SK-N-MC (cell line): ENCODE measurements at regions not wholly inside any gene's neighbourhood (a gene's known extent, or its start where the extent isn't known, plus 50 kb on each side); places are given as distances from the start of the nearest gene placed in this dataset.
"Not testable (repeated sequence)": the region's sequence is repeated elsewhere in the genome, so short reads cannot be mapped to it uniquely, and the experiment has no call there.

Experiments
- DNase-seq: peaks from one replicate; pipeline ENCODE4 v3.0.0-alpha.2; 2011; ENCODE audit warnings: low read depth, low spot score
- H3K27ac ChIP-seq: fragments of 200-600 bp; sonication (generic); 2 replicates; pipeline ENCODE4 v1.5.1; 2016; ENCODE audit warnings: mixed run types
- H3K36me3 ChIP-seq: fragments of 200-600 bp; sonication (generic); 2 replicates; pipeline ENCODE4 v1.6.1; 2017; ENCODE audit warnings: antibody characterized with exemption, low read length, mixed read lengths; ENCODE audit not compliant: insufficient read depth
- H3K4me3 ChIP-seq: fragments of 200-600 bp; sonication (generic); 2 replicates; pipeline ENCODE4 v1.5.1; 2016
- H3K9ac ChIP-seq: fragments of 200-600 bp; sonication (generic); 2 replicates; pipeline ENCODE4 v1.8.0; 2017; ENCODE audit warnings: mixed run types, mixed read lengths; ENCODE audit not compliant: insufficient read length
- H3K9me3 ChIP-seq: fragments of 200-600 bp; sonication (generic); 2 replicates; pipeline ENCODE4 v1.6.1; 2017; ENCODE audit warnings: low read depth, mild to moderate bottlenecking, antibody characterized with exemption, low read length, moderate library complexity, mixed read lengths
- EZH2 ChIP-seq: fragments of 200-600 bp; sonication (generic); IDR thresholded peaks from one replicate; pipeline ENCODE4 v1.6.1; 2017; ENCODE audit warnings: antibody characterized with exemption
- FOXP2 ChIP-seq: optimal IDR thresholded peaks from 2 replicates; pipeline ENCODE3; 2011; ENCODE audit warnings: mild to moderate bottlenecking, moderate library complexity; ENCODE audit not compliant: insufficient read depth; ENCODE audit errors: extremely low read length, control extremely low read depth
- POLR2AphosphoS5 ChIP-seq: IDR thresholded peaks from 2 replicates; pipeline ENCODE4 v1.6.1; 2012; ENCODE audit warnings: mild to moderate bottlenecking, low read depth, low read length, borderline replicate concordance

DNA sequence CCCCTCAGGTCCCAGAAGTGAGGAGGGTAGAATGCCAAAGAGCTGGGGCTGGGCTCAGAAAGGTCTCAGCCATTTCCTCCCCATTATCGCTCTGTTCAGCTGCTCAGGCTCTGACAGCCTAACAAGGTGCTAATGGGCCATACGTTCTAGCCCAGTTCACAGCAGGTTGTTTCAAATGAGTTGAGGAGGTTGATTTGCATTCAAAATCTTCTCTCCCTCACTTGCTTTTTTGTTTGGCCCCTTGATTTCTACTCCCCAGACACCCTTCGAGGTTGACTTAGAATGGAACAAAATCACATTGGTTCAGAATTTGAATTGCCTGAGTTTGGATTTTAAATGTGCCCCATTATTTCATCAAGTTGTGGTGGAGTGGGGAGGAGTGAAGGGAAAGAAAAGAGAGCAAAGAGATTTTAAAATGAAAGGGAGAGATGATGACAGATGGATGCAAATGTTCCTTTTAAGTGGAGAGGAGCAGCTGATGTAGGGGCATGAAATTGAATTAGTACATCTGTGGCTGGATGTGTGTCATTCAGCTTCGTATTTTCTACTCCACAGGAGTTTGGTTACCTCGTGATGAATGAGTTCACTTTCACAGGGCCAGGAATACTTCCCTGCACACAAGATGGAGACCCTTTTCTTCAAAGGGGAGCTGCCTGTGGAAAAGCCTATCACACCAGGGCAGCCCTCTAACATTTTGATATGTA is 425.8 kb upstream of the CAMK1G start:
- Histone ChIP-seq H3K4me3 (no peak overlapping the region), H3K9me3 (no peaks in the 10 kb centered on the region), H3K36me3 (no peaks in the 10 kb centered on the region), H3K9ac (no peak overlapping the region), H3K27ac (no peak overlapping the region)
- DNase-seq = no peak
- TF ChIP-seq FOXP2 = no peak

DNA sequence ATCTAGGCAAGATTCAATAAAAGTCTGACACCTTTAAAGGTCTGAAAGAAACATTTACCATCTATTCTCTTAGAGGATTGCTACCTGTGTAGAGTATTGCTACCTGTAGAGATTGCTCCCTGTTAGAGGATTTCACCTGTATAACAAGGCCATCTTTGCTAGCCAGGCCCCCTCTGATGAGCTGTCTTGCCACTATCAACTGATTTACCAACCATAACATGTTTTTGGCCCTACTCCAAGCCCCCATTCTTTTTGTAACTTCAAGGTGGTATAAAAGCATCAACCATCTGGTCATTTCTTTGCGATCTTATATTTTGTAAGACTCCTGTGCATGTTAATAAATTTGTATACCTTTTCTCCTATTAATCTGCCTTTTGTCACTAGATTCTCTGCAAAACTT is 424.7 kb upstream of the CAMK1G start:
- Histone ChIP-seq H3K9me3 (no peaks in the 10 kb centered on the region), H3K27ac (no peak overlapping the region), H3K36me3 (no peaks in the 10 kb centered on the region), H3K9ac (no peak overlapping the region), H3K4me3 (no peak overlapping the region)
- TF ChIP-seq EZH2 (no peak), FOXP2 (no peak), POLR2AphosphoS5 (no peak)
- no peak for DNase-seq

DNA sequence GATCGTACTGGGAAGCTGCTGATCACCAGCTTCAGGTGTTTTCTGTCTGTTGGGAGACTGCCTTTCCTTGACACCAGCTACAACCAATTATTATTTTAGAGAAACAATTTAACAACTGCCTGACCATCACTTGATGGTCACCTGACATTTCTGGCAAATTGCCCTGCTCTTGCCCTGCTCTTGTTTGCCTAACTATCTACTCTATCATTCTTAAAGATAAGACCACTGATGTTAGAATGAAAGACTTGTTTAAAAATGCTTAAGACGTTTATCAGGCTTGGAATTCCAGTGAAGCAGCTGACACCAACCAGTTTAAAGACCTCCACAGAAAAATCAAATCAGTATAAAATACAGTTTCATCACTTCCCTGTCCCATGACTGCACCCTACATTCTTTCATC is 423.3 kb upstream of the CAMK1G start:
- Histone ChIP-seq H3K27ac (no peak overlapping the region), H3K36me3 (no peaks in the 10 kb centered on the region), H3K4me3 (no peak overlapping the region), H3K9me3 (no peaks in the 10 kb centered on the region), H3K9ac (no peak overlapping the region)
- DNase-seq = no peak
- no peak for TF ChIP-seq POLR2AphosphoS5
- TF ChIP-seq FOXP2 = no peak
- TF ChIP-seq EZH2 = no peak

DNA sequence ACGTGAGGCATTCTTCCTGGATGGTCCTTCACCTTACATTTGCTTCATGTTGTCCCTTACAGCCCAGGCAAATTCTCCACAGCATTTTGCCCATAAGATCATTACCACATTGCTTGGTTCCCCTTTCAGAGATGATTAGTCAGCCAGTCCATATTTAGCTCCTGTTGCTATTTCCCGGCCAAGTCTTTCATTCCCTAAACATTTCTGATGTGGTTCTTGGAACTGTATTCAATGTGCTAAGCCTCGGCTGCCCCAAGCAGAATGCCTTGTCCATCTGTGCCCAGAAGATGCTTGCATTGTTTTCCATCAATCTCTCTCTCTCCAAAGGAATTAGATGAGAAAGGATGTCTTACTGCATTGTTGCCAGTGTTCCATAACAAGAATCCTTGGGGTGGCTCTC is 420.9 kb upstream of the CAMK1G start:
- Histone ChIP-seq H3K27ac (no peak overlapping the region), H3K36me3 (no peaks in the 10 kb centered on the region), H3K9me3 (no peaks in the 10 kb centered on the region), H3K9ac (no peak overlapping the region), H3K4me3 (no peak overlapping the region)
- DNase-seq = no peak
- TF ChIP-seq POLR2AphosphoS5 = no peak
- no peak for TF ChIP-seq EZH2
- TF ChIP-seq FOXP2 = no peak

DNA sequence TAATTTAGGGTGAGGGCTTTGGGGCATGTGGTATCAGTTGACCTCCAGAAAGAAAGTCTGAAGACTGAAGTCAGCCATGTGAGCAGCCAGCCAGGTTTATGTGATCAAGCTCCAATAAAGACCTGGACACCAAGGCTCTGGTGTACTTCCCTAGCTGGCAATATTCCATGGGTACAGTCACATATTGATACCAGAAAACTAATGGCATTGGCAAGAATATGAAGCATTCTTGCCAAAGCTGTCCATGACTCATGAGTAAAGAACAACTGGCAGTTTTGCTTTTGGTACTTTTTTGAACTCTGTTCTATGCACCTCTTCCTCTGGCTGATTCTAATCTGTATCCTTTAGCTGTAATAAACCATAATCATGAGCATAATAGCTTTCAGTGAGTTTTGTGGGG is 415.3 kb upstream of the CAMK1G start:
- Histone ChIP-seq H3K4me3 (no peak overlapping the region), H3K9ac (no peak overlapping the region), H3K36me3 (no peaks in the 10 kb centered on the region), H3K9me3 (no peaks in the 10 kb centered on the region), H3K27ac (no peak overlapping the region)
- no peak for DNase-seq
- TF ChIP-seq POLR2AphosphoS5 (no peak), EZH2 (no peak), FOXP2 (no peak)

DNA sequence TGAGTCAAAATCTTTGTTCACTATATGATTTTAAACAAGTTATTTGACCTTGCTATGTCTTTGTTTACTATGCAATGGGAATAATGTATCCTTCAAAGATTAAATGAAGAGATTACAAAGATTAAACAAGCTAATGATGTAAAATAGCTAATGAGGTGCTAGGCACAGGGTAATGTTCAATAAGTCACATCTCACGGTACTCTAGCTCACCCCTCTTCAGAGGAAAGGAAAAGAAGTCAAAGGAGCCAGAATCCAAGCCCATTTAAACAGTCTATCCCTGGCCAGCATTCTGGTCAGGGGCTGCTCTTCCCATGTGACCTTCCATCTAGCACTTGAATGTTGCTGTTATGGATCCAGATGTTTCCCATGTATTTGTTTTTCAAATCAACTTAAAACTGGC is 412.4 kb upstream of the CAMK1G start:
- no peak for DNase-seq
- H3K9me3 ChIP-seq = no peaks in the 10 kb centered on the region
- no peak overlapping the region for H3K9ac ChIP-seq
- no peak overlapping the region for H3K27ac ChIP-seq
- no peaks in the 10 kb centered on the region for H3K36me3 ChIP-seq
- TF ChIP-seq FOXP2 = no peak
- no peak for TF ChIP-seq POLR2AphosphoS5
- no peak for TF ChIP-seq EZH2
- H3K4me3 ChIP-seq = no peak overlapping the region

DNA sequence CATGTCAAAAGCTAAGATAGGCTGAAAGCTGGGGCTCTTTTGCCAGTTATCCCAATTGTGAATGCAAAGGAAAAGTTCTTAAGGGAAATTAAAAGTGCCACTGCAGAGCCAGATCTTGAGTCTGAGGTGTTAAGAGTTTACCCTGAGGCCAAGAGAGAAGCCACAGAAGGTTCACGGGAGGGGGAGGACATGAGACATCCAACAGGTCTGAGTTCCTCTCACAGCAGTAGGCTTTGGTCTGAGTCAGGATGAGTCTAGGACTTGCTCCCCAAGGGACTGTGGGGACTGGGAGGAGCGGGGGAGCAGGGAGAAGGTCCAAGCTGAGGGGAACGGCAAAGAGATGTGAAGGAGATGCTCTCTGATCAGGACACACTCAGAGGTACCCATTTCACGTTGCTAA is 411.2 kb upstream of the CAMK1G start:
- Histone ChIP-seq H3K9ac (no peak overlapping the region), H3K4me3 (no peak overlapping the region), H3K9me3 (no peaks in the 10 kb centered on the region), H3K36me3 (no peaks in the 10 kb centered on the region), H3K27ac (no peak overlapping the region)
- TF ChIP-seq POLR2AphosphoS5 (no peak), EZH2 (no peak), FOXP2 (no peak)
- no peak for DNase-seq

DNA sequence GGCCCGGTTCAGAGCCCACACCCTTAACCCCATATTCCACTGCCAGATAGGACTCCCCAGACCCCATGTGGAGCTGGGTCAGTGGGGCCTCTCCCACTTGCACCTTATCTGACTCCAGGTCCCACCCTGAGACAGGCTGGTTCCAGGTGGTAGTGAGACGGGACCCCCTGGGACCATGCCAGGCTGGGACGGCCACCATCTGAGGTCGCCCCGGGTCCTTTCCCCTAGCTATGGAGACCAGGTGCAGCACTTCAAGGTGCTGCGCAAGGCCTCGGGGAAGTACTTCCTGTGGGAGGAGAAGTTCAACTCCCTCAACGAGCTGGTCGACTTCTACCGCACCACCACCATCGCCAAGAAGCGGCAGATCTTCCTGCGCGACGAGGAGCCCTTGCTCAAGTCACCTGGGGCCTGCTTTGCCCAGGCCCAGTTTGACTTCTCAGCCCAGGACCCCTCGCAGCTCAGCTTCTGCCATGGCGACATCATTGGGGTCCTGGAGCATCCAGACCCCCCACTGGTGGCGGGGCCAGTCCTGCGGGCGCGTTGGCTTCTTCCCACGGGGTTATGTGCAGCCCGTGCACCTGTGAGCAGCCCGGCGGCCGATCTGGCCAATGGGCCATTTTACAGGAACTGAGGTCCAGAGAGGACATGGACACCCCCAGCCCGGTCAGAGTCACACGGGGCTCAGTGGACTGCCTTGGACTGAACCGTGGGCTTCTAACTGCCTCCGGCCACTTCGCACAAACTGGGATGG is 410.5 kb upstream of the CAMK1G start:
- H3K4me3 ChIP-seq, H3K9ac ChIP-seq, H3K9me3 ChIP-seq, DNase-seq, H3K36me3 ChIP-seq, H3K27ac ChIP-seq: not testable (repeated sequence)

DNA sequence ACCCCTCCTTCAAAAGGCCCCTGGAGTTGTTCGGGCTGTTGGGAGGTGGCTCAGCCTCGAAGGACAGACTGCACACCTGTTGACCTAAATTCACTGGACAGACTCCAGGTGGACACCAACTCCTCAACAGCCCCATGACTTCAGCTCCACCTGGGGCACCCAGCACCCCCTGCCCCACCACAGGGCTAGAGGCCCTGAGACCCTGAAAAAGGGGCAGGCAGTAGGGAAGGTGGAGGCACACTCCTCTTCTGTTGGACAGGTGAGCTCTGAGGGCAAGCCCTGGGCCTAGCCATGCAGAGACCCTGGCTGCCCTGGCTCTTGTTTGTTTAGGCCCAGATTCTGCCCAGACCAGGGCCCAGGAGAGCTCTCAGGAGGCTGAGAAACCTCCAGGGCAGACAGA is 409.7 kb upstream of the CAMK1G start:
- H3K4me3 ChIP-seq, H3K36me3 ChIP-seq, H3K9me3 ChIP-seq, H3K27ac ChIP-seq, H3K9ac ChIP-seq, DNase-seq: not testable (repeated sequence)
